ENCODE measurements at regions not wholly inside any gene's neighbourhood (a gene's known extent, or its start where the extent isn't known, plus 50 kb on each side); places are given as distances from the start of the nearest gene placed in this dataset.

DNA sequence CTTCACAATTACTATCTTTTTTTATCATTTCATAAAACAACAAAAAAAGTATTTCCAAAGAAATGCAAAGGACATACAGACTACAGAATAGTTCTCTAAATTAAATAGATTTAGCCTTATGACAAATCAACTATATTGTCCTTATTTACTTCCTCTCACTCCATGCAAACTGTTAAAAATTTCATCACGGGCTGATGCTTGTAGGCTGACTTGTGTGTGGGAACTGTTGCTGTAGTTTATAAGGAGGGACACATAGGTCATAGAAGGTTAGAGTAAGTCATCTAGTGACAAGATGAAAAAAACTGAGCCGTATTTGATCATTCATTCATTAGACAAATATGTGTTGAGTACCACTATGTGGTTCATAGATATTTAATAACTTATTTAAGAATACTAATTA, 232.5 kb upstream of the TBL1XR1 start:
- TF ChIP-seq CTCF (IDR thresholded peaks at IDR 0.05; ENCODE audit: low read depth, low read length, poor library complexity, severe bottlenecking) (no peak), EZH2phosphoT487 (IDR thresholded peaks at IDR 0.05; ENCODE audit: borderline replicate concordance, low read length) (no peak)
